ENCODE measurements at regions not wholly inside any gene's neighbourhood (a gene's known extent, or its start where the extent isn't known, plus 50 kb on each side); places are given as distances from the start of the nearest gene placed in this dataset.

DNA sequence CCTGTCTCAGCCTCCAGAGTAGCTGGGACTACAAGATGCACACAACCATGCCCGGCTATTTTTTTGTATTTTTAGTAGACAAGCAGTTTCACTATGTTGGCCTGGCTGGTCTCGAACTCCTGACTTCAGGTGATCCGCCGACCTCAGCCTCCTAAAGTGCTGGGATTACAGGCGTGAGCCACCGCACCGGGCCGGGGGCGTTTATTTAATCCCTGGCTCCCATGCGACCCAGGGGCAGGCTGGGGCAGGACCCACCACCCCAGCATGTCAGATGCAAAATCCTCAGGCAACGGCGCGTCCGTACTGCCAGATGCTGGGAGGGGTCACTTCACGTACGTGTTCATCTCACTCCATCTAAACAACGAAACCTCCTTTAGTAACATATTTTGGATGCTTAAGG lies 518.7 kb upstream of the NOX3 start:
- TF ChIP-seq, protein P1, sequence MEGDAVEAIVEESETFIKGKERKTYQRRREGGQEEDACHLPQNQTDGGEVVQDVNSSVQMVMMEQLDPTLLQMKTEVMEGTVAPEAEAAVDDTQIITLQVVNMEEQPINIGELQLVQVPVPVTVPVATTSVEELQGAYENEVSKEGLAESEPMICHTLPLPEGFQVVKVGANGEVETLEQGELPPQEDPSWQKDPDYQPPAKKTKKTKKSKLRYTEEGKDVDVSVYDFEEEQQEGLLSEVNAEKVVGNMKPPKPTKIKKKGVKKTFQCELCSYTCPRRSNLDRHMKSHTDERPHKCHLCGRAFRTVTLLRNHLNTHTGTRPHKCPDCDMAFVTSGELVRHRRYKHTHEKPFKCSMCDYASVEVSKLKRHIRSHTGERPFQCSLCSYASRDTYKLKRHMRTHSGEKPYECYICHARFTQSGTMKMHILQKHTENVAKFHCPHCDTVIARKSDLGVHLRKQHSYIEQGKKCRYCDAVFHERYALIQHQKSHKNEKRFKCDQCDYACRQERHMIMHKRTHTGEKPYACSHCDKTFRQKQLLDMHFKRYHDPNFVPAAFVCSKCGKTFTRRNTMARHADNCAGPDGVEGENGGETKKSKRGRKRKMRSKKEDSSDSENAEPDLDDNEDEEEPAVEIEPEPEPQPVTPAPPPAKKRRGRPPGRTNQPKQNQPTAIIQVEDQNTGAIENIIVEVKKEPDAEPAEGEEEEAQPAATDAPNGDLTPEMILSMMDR (IDR thresholded peaks at IDR 0.05), result no peak
- TF ChIP-seq POLR2A (IDR thresholded peaks at IDR 0.05), result no peak
